ENCODE measurements at regions not wholly inside any gene's neighbourhood (a gene's known extent, or its start where the extent isn't known, plus 50 kb on each side); places are given as distances from the start of the nearest gene placed in this dataset.
"Not testable (repeated sequence)": the region's sequence is repeated elsewhere in the genome, so short reads cannot be mapped to it uniquely, and the experiment has no call there.

- TF ChIP-seq CTCF, EZH2, EZH2phosphoT487 (IDR thresholded peaks at IDR 0.05): not testable (repeated sequence)
Observed at GRCh38 chr12:92231532-92231931, 85.9 kb upstream of the BTG1 start.

All from neural progenitor cell (in vitro differentiated cells).